Heart left ventricle (tissue), 13 donors: ENCODE measurements at regions not wholly inside any gene's neighbourhood (a gene's known extent, or its start where the extent isn't known, plus 50 kb on each side); places are given as distances from the start of the nearest gene placed in this dataset.

ENCODE experiments used
- CTCF ChIP-seq, 12 donors: fragments of 200-600 bp; sonication (generic) in 4 of 12; IDR thresholded peaks; one replicate each; pipeline versions ENCODE4 v1.5.0 to v1.8.0; 2018 to 2022; ENCODE audit warnings: antibody characterized with exemption in 12 of 12, mild to moderate bottlenecking in 5 of 12
- POLR2A ChIP-seq, 2 donors: fragments of 450-650 bp; IDR thresholded peaks; one replicate each; pipeline ENCODE4 v1.6.1; 2017; ENCODE audit warnings: antibody characterized with exemption in 2 of 2, mild to moderate bottlenecking in 2 of 2, moderate library complexity in 2 of 2
- donor health status: ischemic (EF 13 %, LVEDD 7.1; RV severe dilation, severe dysfunction).
- donor health status: DM: no; HTN: yes; CAD: no.
- donor health status: DM: no; HTN: no; CAD: no.
- donor health status: ischemic (EF 25% LVEDD 6.9; RV normal size, moderate dysfunction).
- donor health status: ischemic (EF 25% LVEDD 5.7; RV mildly dilated, moderate dysfunction).
- donor health status: ischemic (EF 35%, LVEDD 5.7; RV mildly dilated, moderate dysfunction).
- donor health status: nonischemic (EF 11% LVEDD 7.7; RV severe dilation, severe dysfunction).
- donor health status: DM: yes; HTN: yes; CAD: no.
- donor health status: PGD.
- donor health status: ischemic (EF 29% LVEDD 5.4; RV normal size, mild dysfunction).
- donor health status: nonischemic (EF 23%, LVEDD 6.1; RV moderate dilation, normal function).

GRCh38 chr11:38013157-38013556 is 1415.1 kb upstream of the RAG2 start:
- TF ChIP-seq CTCF (IDR thresholded peaks at IDR 0.05), result no peak
- TF ChIP-seq POLR2A (IDR thresholded peaks at IDR 0.05), result no peak
